ENCODE measurements at regions not wholly inside any gene's neighbourhood (a gene's known extent, or its start where the extent isn't known, plus 50 kb on each side); places are given as distances from the start of the nearest gene placed in this dataset.

DNA sequence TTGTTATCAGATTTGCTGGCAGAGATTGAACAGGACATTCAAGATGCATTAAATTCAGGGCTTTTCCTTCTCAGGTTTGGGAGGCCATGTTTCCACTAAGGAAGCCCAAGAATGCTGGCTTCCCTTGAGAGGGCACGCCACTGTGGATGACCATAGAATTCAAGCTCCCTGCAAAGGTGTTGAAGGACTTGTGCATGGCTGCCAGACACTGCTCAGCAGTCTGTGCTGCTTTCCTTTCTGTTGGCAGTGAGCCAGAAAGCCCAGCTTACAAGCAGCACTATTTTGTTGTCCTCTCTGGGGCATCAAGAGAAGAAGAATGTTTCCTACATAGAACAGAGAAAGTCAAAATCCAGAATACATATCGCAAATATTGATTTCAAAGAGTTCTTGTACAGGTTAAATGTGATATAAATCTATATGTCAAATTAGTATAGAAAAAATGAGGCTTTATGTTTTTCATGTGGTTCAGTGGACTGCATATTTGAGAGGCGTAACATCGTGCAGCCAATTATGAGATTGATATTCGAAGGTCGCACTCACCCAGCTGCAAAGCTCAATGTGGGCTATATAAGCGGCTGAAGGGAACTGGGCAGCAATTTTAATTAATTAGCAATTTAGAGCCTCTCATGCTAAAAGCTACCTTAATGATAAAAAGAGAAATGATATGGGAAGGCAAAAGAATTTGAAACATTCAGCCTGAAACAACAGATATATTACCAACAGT is 103.1 kb upstream of the ISL1 start:
- DNase-seq = no peak

- no peak for DNase-seq
Observed at GRCh38 chr5:51286046-51286445, 97.2 kb upstream of the ISL1 start.

DNA sequence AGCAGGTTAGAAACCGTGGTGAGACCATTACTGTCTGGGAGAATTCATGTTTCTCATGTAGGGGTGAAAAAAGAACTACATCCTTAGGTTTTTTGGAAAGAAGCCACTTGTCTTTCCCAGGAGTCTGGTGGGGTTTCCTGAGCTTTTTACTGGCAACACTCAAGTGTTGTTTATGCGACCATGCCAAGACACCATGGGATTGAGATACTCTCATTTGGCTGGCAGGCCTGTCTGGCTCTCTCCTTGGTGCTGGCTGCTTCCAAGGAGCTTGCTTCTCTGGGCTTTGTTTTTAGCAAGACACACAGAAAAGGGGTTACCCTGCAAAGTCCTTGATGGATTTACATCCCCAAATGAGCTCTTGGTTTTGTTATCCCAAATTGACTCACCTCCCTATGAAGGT is 80.9 kb upstream of the ISL1 start:
- DNase-seq = no peak

DNA sequence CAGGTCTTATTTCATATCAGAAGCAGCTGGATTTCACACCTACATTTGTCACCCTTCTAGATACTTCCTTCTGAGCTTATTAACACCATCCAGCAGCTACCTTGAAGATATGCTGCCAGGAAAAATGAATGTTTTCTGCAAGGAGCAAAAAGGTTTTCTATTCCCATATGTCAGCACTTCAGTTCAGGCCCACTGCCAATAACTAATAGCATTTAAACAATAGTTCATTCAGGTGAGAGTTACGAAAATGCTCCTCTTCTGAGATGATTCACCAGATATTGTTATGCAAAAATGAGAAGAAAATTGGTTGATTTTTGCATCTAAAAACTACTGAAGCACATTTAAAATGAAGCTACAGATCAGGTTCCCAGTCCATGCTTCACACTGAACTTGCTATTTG is 56.4 kb upstream of the ISL1 start:
- no peak for DNase-seq
